Progenitor cell of endocrine pancreas (in vitro differentiated cells): ENCODE measurements at regions not wholly inside any gene's neighbourhood (a gene's known extent, or its start where the extent isn't known, plus 50 kb on each side); places are given as distances from the start of the nearest gene placed in this dataset.

Experiments
- DNase-seq: peaks from one replicate; pipeline ENCODE4 v3.0.0; 2021; ENCODE audit warnings: low spot score; ENCODE audit not compliant: unreplicated experiment
- H3K27ac Mint-ChIP-seq: 2 replicates; pipeline ENCODE4 v1.8.0; 2021; ENCODE audit warnings: mild to moderate bottlenecking, moderate library complexity, mixed read lengths
- H3K27me3 Mint-ChIP-seq: 2 replicates; pipeline ENCODE4 v1.8.0; 2021; ENCODE audit warnings: mixed read lengths
- H3K36me3 Mint-ChIP-seq: 2 replicates; pipeline ENCODE4 v1.8.0; 2022; ENCODE audit warnings: mixed read lengths; ENCODE audit not compliant: insufficient read depth
- H3K4me1 Mint-ChIP-seq: 2 replicates; pipeline ENCODE4 v1.8.0; 2021; ENCODE audit warnings: low read depth, mixed read lengths
- H3K4me3 Mint-ChIP-seq: 2 replicates; pipeline ENCODE4 v1.8.0; 2021; ENCODE audit warnings: low read depth, mild to moderate bottlenecking, moderate library complexity, mixed read lengths
- H3K9me3 Mint-ChIP-seq: 2 replicates; pipeline ENCODE4 v1.8.0; 2021; ENCODE audit warnings: low read depth, mixed read lengths
- CTCF ChIP-seq: fragments of 200-600 bp; sonication (generic); IDR thresholded peaks from one replicate; pipeline ENCODE4 v1.5.0; 2021; ENCODE audit warnings: antibody characterized with exemption, mild to moderate bottlenecking; ENCODE audit not compliant: unreplicated experiment

DNA sequence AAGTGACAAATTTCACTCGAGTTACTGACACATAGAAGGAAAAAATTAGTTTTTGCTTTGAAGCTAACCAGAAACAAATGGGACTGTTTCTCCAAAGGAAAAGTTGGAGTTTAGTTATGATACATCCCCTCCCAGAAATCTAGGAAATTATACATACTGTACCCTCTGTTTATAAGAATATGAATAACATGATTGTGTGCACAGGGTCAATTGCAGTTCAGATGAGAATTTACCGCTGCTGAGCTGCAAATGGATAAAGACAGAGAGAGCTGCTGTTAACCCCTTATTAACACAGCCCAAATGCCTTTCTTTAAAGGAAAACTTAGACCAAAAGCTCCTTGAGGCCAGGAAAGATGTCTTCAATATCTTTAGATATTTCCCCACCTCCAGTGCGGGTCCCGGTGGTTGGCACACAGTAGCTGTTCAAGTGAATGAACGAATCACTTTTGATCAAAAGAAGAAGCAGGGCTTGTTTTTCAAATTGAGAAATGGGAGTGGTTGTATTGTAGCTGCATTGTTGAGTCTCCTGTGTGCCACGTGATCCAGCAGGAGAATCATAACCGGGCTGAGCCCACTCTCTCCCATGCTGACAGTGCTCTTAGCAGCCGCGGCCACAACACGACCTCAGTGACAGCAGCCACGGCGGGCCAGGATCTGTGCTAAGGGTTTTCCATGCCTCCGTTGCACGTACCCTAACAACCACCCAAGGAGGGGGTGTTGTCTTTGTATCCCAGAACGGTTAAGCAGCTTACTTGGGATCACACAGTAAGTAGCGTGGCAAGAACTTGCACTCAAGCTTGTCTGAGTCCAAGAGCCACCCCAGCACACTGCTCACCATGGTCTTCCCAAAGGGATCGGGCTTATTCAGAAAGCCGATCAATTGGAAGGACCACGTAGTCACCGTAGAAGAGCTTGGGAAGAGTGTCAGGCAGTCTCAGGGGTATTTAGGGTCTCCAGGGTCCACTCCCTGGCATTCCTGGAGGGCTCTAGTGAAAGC, 53.5 kb upstream of the BMP6 start:
- H3K27ac Mint-ChIP-seq: no peak overlapping the region
- H3K9me3 Mint-ChIP-seq: no peaks in the 10 kb centered on the region
- H3K36me3 Mint-ChIP-seq: no peaks in the 10 kb centered on the region
- no peak for TF ChIP-seq CTCF
- peaks cover 11% of the 10 kb centered on the region for H3K4me1 Mint-ChIP-seq
- DNase-seq: no peak
- peaks cover 28% of the 10 kb centered on the region for H3K27me3 Mint-ChIP-seq
- H3K4me3 Mint-ChIP-seq: peak overlapping the region; percentile 7

- DNase-seq: no peak
- TF ChIP-seq CTCF: peak; percentile 20
- Mint-ChIP-seq H3K27me3 (peaks cover 26% of the 10 kb centered on the region), H3K27ac (no peak overlapping the region), H3K36me3 (no peaks in the 10 kb centered on the region), H3K4me1 (peaks cover 11% of the 10 kb centered on the region), H3K9me3 (no peaks in the 10 kb centered on the region), H3K4me3 (peak overlapping the region; percentile 9)
Observed at GRCh38 chr6:7673063-7673536, 52.8 kb upstream of the BMP6 start.

- Mint-ChIP-seq H3K36me3 (no peaks in the 10 kb centered on the region), H3K4me1 (peaks cover 11% of the 10 kb centered on the region), H3K27ac (no peak overlapping the region), H3K4me3 (no peak overlapping the region), H3K27me3 (peaks cover 18% of the 10 kb centered on the region), H3K9me3 (no peaks in the 10 kb centered on the region)
- no peak for DNase-seq
- no peak for TF ChIP-seq CTCF
Observed at GRCh38 chr6:7674291-7674690, 51.6 kb upstream of the BMP6 start.

- no peaks in the 10 kb centered on the region for H3K36me3 Mint-ChIP-seq
- H3K4me1 Mint-ChIP-seq: peaks cover 15% of the 10 kb centered on the region
- H3K9me3 Mint-ChIP-seq: no peaks in the 10 kb centered on the region
- H3K4me3 Mint-ChIP-seq: no peak overlapping the region
- no peak for DNase-seq
- TF ChIP-seq CTCF: no peak
- no peak overlapping the region for H3K27ac Mint-ChIP-seq
- H3K27me3 Mint-ChIP-seq: peaks cover 19% of the 10 kb centered on the region
Observed at GRCh38 chr6:7675353-7675945, 50.5 kb upstream of the BMP6 start.
